GM19193 (cell line): ENCODE measurements at regions not wholly inside any gene's neighbourhood (a gene's known extent, or its start where the extent isn't known, plus 50 kb on each side); places are given as distances from the start of the nearest gene placed in this dataset.

ENCODE experiments used
- POLR2A ChIP-seq: IDR thresholded peaks from 4 replicates; pipeline ENCODE4 v1.6.1; 2011; ENCODE audit not compliant: insufficient read depth, insufficient read length; ENCODE audit errors: extremely low read depth

- no peak for TF ChIP-seq POLR2A
These were observed 243.6 kb upstream of the CXCR4 start for GRCh38 chr2:136361521-136361920.

- TF ChIP-seq POLR2A, result no peak
These were observed 242.8 kb upstream of the CXCR4 start for GRCh38 chr2:136360790-136361189.

GRCh38 chr2:136359121-136359965 is 241.4 kb upstream of the CXCR4 start:
- TF ChIP-seq POLR2A, result no peak

- no peak for TF ChIP-seq POLR2A
These were observed 240.6 kb upstream of the CXCR4 start for GRCh38 chr2:136358576-136358975.

- TF ChIP-seq POLR2A, result no peak
These were observed 239.0 kb upstream of the CXCR4 start for GRCh38 chr2:136357007-136357380.

- no peak for TF ChIP-seq POLR2A
These were observed 238.4 kb upstream of the CXCR4 start for GRCh38 chr2:136356125-136357006.

GRCh38 chr2:136351684-136352083 is 233.7 kb upstream of the CXCR4 start:
- TF ChIP-seq POLR2A, result no peak

GRCh38 chr2:136347981-136348380 is 230.0 kb upstream of the CXCR4 start:
- TF ChIP-seq POLR2A, result no peak

GRCh38 chr2:136344339-136344738 is 226.4 kb upstream of the CXCR4 start:
- no peak for TF ChIP-seq POLR2A

- no peak for TF ChIP-seq POLR2A
These were observed 224.2 kb upstream of the CXCR4 start for GRCh38 chr2:136342138-136342537.

GRCh38 chr2:136334967-136335366 is 217.0 kb upstream of the CXCR4 start:
- TF ChIP-seq POLR2A, result no peak

- TF ChIP-seq POLR2A, result no peak
These were observed 214.6 kb upstream of the CXCR4 start for GRCh38 chr2:136332436-136333095.

GRCh38 chr2:136331226-136331625 is 213.3 kb upstream of the CXCR4 start:
- TF ChIP-seq POLR2A, result no peak

- no peak for TF ChIP-seq POLR2A
These were observed 210.4 kb upstream of the CXCR4 start for GRCh38 chr2:136328207-136328795.
